ENCODE measurements at regions not wholly inside any gene's neighbourhood (a gene's known extent, or its start where the extent isn't known, plus 50 kb on each side); places are given as distances from the start of the nearest gene placed in this dataset.
A peak's percentile ranks its signal among the peaks of the same experiment; 100 is the strongest.

DNA sequence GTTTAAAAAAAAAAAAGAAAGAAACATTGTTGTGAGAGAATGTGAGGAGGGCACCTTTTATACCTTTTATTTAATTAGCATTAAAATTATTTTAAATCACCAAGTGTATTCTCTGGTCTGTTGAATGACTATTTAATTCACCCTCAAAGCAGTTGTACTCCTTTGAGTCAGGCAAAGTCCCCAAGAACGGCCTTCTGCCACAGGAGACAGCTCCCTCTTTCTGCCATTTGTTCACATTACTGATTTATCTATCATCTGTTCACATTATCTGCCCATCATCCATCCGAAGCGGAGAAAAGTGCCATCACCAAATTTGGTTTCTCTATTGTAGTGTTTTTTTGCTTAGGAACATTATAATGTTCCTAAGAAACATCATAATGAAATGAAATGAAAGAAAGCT lies 240.7 kb upstream of the DPP10 start:
- no peaks in the 10 kb centered on the region for H3K27me3 ChIP-seq (ENCODE audit: control insufficient read depth in 1 of 2, insufficient read depth in 2 of 2, low read length in 2 of 2)
- H3K9me3 ChIP-seq (ENCODE audit: low read length): no peaks in the 10 kb centered on the region
- peak; percentile 77 for ATAC-seq
- ChIA-PET POLR2A (no interaction called here), CTCF (ENCODE audit: low intra/inter-chr PET ratio, low total read pairs) (interaction anchor here (1.2 kb wide), 1 partner anchor 236 kb away, joined by 3 read pairs; no protein-coding TSS in a partner anchor)
- H3K4me3 ChIP-seq (replicated peaks in 1 of 3; ENCODE audit: insufficient read depth in 1 of 3, low read depth in 2 of 3, low read length in 3 of 3): no peak overlapping the region
- in situ Hi-C loops (cut with HindIII; ENCODE audit: extremely low pct_ligation_motif_present, low pct_unique_long_range_greater_than_20kb): no loop called here
- 13% methylated on average over 3 of the region's 3 CpGs for WGBS (ENCODE audit: low lambda C conversion rate)
- DNase-seq (ENCODE audit: low spot score): peak; percentile 28
- H3K27ac ChIP-seq (ENCODE audit: extremely low read length, insufficient read depth, low read length): no peak overlapping the region
- TF ChIP-seq LCORL (IDR thresholded peaks at IDR 0.05) (no peak), LCORL (CRISPR knock-in tag; IDR thresholded peaks at IDR 0.05) (no peak), STAG1 (CRISPR knock-in tag; IDR thresholded peaks at IDR 0.05) (peak; percentile 71), MEIS1 (CRISPR knock-in tag; IDR thresholded peaks at IDR 0.05; ENCODE audit: borderline replicate concordance) (no peak), DPF2 (CRISPR knock-in tag; IDR thresholded peaks at IDR 0.05; ENCODE audit: borderline replicate concordance, low read depth) (no peak), FOXO1 (CRISPR knock-in tag; IDR thresholded peaks at IDR 0.05) (no peak), SIN3A (IDR thresholded peaks at IDR 0.05; ENCODE audit: borderline replicate concordance, low read depth, low read length) (no peak), ZNF3 (CRISPR knock-in tag; IDR thresholded peaks at IDR 0.05) (peak; percentile 52; the same call in 1 of the 2 replicates), SMC3 (IDR thresholded peaks at IDR 0.05; ENCODE audit: low read length) (peak; percentile 18; the same call in 1 of the 2 replicates)
- TF ChIP-seq, protein P1, sequence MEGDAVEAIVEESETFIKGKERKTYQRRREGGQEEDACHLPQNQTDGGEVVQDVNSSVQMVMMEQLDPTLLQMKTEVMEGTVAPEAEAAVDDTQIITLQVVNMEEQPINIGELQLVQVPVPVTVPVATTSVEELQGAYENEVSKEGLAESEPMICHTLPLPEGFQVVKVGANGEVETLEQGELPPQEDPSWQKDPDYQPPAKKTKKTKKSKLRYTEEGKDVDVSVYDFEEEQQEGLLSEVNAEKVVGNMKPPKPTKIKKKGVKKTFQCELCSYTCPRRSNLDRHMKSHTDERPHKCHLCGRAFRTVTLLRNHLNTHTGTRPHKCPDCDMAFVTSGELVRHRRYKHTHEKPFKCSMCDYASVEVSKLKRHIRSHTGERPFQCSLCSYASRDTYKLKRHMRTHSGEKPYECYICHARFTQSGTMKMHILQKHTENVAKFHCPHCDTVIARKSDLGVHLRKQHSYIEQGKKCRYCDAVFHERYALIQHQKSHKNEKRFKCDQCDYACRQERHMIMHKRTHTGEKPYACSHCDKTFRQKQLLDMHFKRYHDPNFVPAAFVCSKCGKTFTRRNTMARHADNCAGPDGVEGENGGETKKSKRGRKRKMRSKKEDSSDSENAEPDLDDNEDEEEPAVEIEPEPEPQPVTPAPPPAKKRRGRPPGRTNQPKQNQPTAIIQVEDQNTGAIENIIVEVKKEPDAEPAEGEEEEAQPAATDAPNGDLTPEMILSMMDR (CRISPR knock-in tag; IDR thresholded peaks at IDR 0.05): peak; percentile 59
- TF ChIP-seq, protein P2, sequence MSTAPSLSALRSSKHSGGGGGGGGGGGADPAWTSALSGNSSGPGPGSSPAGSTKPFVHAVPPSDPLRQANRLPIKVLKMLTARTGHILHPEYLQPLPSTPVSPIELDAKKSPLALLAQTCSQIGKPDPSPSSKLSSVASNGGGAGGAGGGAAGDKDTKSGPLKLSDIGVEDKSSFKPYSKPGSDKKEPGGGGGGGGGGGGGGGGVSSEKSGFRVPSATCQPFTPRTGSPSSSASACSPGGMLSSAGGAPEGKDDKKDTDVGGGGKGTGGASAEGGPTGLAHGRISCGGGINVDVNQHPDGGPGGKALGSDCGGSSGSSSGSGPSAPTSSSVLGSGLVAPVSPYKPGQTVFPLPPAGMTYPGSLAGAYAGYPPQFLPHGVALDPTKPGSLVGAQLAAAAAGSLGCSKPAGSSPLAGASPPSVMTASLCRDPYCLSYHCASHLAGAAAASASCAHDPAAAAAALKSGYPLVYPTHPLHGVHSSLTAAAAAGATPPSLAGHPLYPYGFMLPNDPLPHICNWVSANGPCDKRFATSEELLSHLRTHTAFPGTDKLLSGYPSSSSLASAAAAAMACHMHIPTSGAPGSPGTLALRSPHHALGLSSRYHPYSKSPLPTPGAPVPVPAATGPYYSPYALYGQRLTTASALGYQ (CRISPR knock-in tag; IDR thresholded peaks at IDR 0.05): no peak
- H3K4me1 ChIP-seq (ENCODE audit: insufficient read depth, low read length): no peaks in the 10 kb centered on the region
- FAIRE-seq: no peak
- intact Hi-C loops (cut with micrococcal nuclease; ENCODE audit: unreplicated experiment): loop anchor here (1.0 kb wide), 1 partner anchor 236 kb away; no protein-coding TSS in a partner anchor
- no peaks in the 10 kb centered on the region for H4K20me1 ChIP-seq (ENCODE audit: insufficient read depth, low read length)
- no peak overlapping the region for H2AFZ ChIP-seq (ENCODE audit: low read length)
- H3K36me3 ChIP-seq (replicated peaks in 1 of 2; ENCODE audit: control insufficient read depth in 1 of 2, insufficient read depth in 2 of 2, low read length in 2 of 2): no peaks in the 10 kb centered on the region
- no TSS peak for BruUV-seq (replicated peaks)
- H3K79me2 ChIP-seq (ENCODE audit: insufficient read depth, low read length): no peaks in the 10 kb centered on the region
- H3K9ac ChIP-seq (ENCODE audit: insufficient read depth, low read depth, low read length): no peak overlapping the region
- H3K4me2 ChIP-seq (ENCODE audit: low read depth, low read length): no peak overlapping the region
